Breast epithelium (tissue), 3 donors: ENCODE measurements at regions not wholly inside any gene's neighbourhood (a gene's known extent, or its start where the extent isn't known, plus 50 kb on each side); places are given as distances from the start of the nearest gene placed in this dataset.

Experiments used
- POLR2A ChIP-seq: fragments of 450-650 bp; IDR thresholded peaks from one replicate; pipeline ENCODE4 v1.6.1; 2016; ENCODE audit warnings: antibody characterized with exemption, mild to moderate bottlenecking, moderate library complexity
- TF ChIP-seq, protein P1 (sequence below), 3 donors: fragments of 450-650 bp; IDR thresholded peaks; one replicate each; pipeline ENCODE4 v1.5.1; 2016 to 2017; ENCODE audit warnings: antibody characterized with exemption in 3 of 3, mild to moderate bottlenecking in 3 of 3, moderate library complexity in 3 of 3

DNA sequence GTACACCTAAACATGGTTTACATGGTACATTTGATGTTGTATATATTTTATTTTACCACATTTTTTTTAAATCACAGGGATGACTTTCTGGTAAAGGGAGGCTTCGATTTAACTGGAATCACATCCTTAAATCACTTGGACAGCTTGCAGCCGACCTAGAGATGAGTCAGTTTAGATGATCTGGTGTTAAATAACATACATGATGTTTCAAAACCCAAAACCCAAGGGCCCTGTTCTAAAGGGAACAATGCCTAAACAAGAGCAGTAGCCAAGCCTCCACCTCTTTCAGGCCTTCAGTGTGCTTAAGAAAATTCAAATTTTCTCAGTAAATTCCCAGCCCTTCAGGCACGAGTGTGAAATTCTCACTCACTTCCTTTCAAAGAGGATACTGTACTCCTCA lies 108.8 kb downstream of the WT1 start:
- TF ChIP-seq, protein P1, sequence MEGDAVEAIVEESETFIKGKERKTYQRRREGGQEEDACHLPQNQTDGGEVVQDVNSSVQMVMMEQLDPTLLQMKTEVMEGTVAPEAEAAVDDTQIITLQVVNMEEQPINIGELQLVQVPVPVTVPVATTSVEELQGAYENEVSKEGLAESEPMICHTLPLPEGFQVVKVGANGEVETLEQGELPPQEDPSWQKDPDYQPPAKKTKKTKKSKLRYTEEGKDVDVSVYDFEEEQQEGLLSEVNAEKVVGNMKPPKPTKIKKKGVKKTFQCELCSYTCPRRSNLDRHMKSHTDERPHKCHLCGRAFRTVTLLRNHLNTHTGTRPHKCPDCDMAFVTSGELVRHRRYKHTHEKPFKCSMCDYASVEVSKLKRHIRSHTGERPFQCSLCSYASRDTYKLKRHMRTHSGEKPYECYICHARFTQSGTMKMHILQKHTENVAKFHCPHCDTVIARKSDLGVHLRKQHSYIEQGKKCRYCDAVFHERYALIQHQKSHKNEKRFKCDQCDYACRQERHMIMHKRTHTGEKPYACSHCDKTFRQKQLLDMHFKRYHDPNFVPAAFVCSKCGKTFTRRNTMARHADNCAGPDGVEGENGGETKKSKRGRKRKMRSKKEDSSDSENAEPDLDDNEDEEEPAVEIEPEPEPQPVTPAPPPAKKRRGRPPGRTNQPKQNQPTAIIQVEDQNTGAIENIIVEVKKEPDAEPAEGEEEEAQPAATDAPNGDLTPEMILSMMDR (IDR thresholded peaks at IDR 0.05) = no peak
- TF ChIP-seq POLR2A = no peak
